ENCODE measurements at regions not wholly inside any gene's neighbourhood (a gene's known extent, or its start where the extent isn't known, plus 50 kb on each side); places are given as distances from the start of the nearest gene placed in this dataset.

- TF ChIP-seq CTCF (IDR thresholded peaks at IDR 0.05) (no peak), POLR2A (IDR thresholded peaks at IDR 0.05) (no peak)
Measured at GRCh38 chr6:149231778-149232177, 85.7 kb upstream of the TAB2 start.

All from thyroid gland (tissue), 4 donors.